ENCODE measurements at regions not wholly inside any gene's neighbourhood (a gene's known extent, or its start where the extent isn't known, plus 50 kb on each side); places are given as distances from the start of the nearest gene placed in this dataset.
"Not testable (repeated sequence)": the region's sequence is repeated elsewhere in the genome, so short reads cannot be mapped to it uniquely, and the experiment has no call there.

GRCh38 chr4:156388826-156389225, 435.2 kb upstream of the CTSO start:
- no peak for DNase-seq

GRCh38 chr4:156378033-156378665, 424.5 kb upstream of the CTSO start:
- DNase-seq, result peak; percentile 10

- no peak for DNase-seq
Measured at GRCh38 chr4:156377036-156377710, 423.5 kb upstream of the CTSO start.

GRCh38 chr4:156374894-156375293, 421.2 kb upstream of the CTSO start:
- no peak for DNase-seq

GRCh38 chr4:156374069-156374468, 420.4 kb upstream of the CTSO start:
- no peak for DNase-seq

- not testable (repeated sequence) for DNase-seq
Measured at GRCh38 chr4:156367502-156367901, 413.8 kb upstream of the CTSO start.

GRCh38 chr4:156362581-156362980, 408.9 kb upstream of the CTSO start:
- DNase-seq, result no peak

GRCh38 chr4:156347412-156348075, 393.9 kb upstream of the CTSO start:
- no peak for DNase-seq

GRCh38 chr4:156346959-156347385, 393.3 kb upstream of the CTSO start:
- DNase-seq, result no peak

GRCh38 chr4:156344397-156344796, 390.7 kb upstream of the CTSO start:
- no peak for DNase-seq

- no peak for DNase-seq
Measured at GRCh38 chr4:156336511-156336910, 382.8 kb upstream of the CTSO start.

GRCh38 chr4:156335721-156336120, 382.1 kb upstream of the CTSO start:
- no peak for DNase-seq

GRCh38 chr4:156330436-156331031, 376.9 kb upstream of the CTSO start:
- no peak for DNase-seq

GRCh38 chr4:156329779-156330178, 376.1 kb upstream of the CTSO start:
- no peak for DNase-seq

- DNase-seq, result no peak
Measured at GRCh38 chr4:156328882-156329281, 375.2 kb upstream of the CTSO start.

- DNase-seq, result no peak
Measured at GRCh38 chr4:156326246-156326645, 372.6 kb upstream of the CTSO start.

- DNase-seq, result no peak
Measured at GRCh38 chr4:156322592-156322991, 368.9 kb upstream of the CTSO start.

- no peak for DNase-seq
Measured at GRCh38 chr4:156321203-156321602, 367.5 kb upstream of the CTSO start.

GRCh38 chr4:156313497-156313896, 359.8 kb upstream of the CTSO start:
- DNase-seq, result no peak

- no peak for DNase-seq
Measured at GRCh38 chr4:156312261-156312847, 358.7 kb upstream of the CTSO start.

GRCh38 chr4:156309031-156309430, 355.4 kb upstream of the CTSO start:
- no peak for DNase-seq

GRCh38 chr4:156303708-156304107, 350.0 kb upstream of the CTSO start:
- no peak for DNase-seq

GRCh38 chr4:156298230-156298629, 344.6 kb upstream of the CTSO start:
- no peak for DNase-seq
